ENCODE measurements at regions not wholly inside any gene's neighbourhood (a gene's known extent, or its start where the extent isn't known, plus 50 kb on each side); places are given as distances from the start of the nearest gene placed in this dataset.
"Not testable (repeated sequence)": the region's sequence is repeated elsewhere in the genome, so short reads cannot be mapped to it uniquely, and the experiment has no call there.

GRCh38 chr2:154978244-154978643, 279.7 kb downstream of the KCNJ3 start:
- no peak for DNase-seq

GRCh38 chr2:154974041-154974440, 275.5 kb downstream of the KCNJ3 start:
- no peak for DNase-seq

GRCh38 chr2:154963511-154963910, 265.0 kb downstream of the KCNJ3 start:
- DNase-seq = no peak

GRCh38 chr2:154961676-154962075, 263.2 kb downstream of the KCNJ3 start:
- DNase-seq = no peak

- DNase-seq = no peak
Observed at GRCh38 chr2:154960802-154961583, 262.5 kb downstream of the KCNJ3 start.

- no peak for DNase-seq
Observed at GRCh38 chr2:154952346-154952980, 254.0 kb downstream of the KCNJ3 start.

- not testable (repeated sequence) for DNase-seq
Observed at GRCh38 chr2:154947416-154947815, 248.9 kb downstream of the KCNJ3 start.

GRCh38 chr2:154945984-154946383, 247.5 kb downstream of the KCNJ3 start:
- DNase-seq = no peak

- DNase-seq = no peak
Observed at GRCh38 chr2:154941379-154941778, 242.9 kb downstream of the KCNJ3 start.

- DNase-seq = no peak
Observed at GRCh38 chr2:154934213-154934612, 235.7 kb downstream of the KCNJ3 start.

GRCh38 chr2:154924531-154924930, 226.0 kb downstream of the KCNJ3 start:
- DNase-seq = no peak

GRCh38 chr2:154914561-154914960, 216.1 kb downstream of the KCNJ3 start:
- no peak for DNase-seq

GRCh38 chr2:154912215-154912614, 213.7 kb downstream of the KCNJ3 start:
- no peak for DNase-seq

GRCh38 chr2:154911729-154912128, 213.2 kb downstream of the KCNJ3 start:
- no peak for DNase-seq

GRCh38 chr2:154910701-154911100, 212.2 kb downstream of the KCNJ3 start:
- no peak for DNase-seq

GRCh38 chr2:154908327-154908726, 209.8 kb downstream of the KCNJ3 start:
- DNase-seq = no peak

Data from right forelimb (tissue), 1 donor.